GM12872 (cell line): ENCODE measurements at regions not wholly inside any gene's neighbourhood (a gene's known extent, or its start where the extent isn't known, plus 50 kb on each side); places are given as distances from the start of the nearest gene placed in this dataset.

Source experiments
- CTCF ChIP-seq: IDR thresholded peaks from 3 replicates; pipeline ENCODE4 v1.5.1; 2011; ENCODE audit warnings: low read depth, mild to moderate bottlenecking, low read length, moderate library complexity; ENCODE audit not compliant: insufficient read depth

- no peak for TF ChIP-seq CTCF
Measured at GRCh38 chr5:136766456-136766855, 401.1 kb upstream of the TRPC7 start.

DNA sequence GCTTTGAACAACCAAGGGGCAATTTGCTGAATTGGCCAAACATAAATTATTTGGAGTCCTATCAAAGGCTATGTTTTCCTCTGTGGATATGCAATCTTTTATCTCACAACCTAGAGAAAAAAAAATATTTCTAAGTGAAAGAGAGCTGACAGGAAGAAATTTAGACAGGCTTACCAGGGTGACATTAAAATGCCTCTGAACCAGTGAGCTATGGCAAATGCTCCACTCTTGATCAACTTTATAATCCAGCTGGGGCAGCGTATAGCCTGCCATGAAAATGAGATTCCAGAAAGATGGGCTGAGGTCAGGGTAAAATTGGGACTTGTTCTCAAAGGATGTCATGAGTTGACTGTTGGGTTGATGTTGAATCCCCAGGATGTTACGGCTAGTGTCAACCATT, 399.3 kb upstream of the TRPC7 start:
- TF ChIP-seq CTCF, result no peak

- no peak for TF ChIP-seq CTCF
Measured at GRCh38 chr5:136763548-136763947, 398.2 kb upstream of the TRPC7 start.

- TF ChIP-seq CTCF, result no peak
Measured at GRCh38 chr5:136754216-136754615, 388.9 kb upstream of the TRPC7 start.

DNA sequence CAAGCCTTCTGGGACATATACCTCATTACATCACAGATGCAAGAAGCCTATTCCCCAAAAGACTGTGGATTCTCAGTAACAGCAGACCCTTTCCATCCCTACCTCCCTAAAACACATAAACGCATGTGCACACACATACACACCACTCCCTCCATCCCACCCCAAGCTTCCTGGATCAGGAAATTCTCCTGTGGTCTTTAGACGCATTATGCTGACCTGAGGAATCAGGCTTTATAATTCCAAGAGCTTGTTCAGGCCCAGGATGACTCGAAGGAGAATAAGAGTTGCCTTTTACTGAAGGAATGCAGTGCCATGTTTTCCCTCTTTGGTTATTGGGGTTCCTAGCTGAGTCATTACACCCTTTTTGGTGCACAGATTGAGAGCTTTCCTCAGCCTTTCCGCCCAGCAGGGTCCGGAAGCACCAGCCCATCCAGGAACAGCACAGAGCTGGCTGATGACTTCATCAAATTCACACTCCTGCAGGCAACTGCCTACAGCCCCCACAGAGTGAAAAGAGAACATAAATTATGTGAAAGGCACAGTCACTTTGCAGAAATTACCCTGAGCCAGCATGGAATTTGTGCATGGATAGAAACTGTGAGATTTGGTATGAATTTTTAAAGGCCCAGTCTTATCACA, 385.0 kb upstream of the TRPC7 start:
- no peak for TF ChIP-seq CTCF

DNA sequence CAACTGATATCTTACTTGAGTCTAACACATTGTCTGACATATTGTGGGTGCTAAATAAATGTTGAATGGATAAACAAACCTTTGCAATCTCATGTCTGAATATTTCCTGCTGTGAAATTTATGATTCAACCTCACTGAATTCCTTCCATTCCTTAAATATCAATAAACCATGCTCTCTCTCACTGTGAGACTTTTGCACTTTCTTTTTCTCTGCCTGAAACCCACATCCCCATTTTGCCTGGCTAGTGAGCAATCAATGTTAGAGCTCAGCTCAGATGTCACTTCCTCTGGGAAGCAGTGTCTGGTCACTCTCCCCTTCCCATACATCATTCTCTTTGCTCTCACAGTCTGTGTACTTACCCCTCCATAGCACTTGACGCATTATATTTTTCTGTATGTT, 383.7 kb upstream of the TRPC7 start:
- no peak for TF ChIP-seq CTCF

- no peak for TF ChIP-seq CTCF
Measured at GRCh38 chr5:136743052-136743451, 377.7 kb upstream of the TRPC7 start.
